DOHH2 (cell line): ENCODE measurements at regions not wholly inside any gene's neighbourhood (a gene's known extent, or its start where the extent isn't known, plus 50 kb on each side); places are given as distances from the start of the nearest gene placed in this dataset.

Source experiments
- CTCF ChIP-seq: fragments of 200-600 bp; sonication (generic); IDR thresholded peaks from one replicate; pipeline ENCODE4 v1.5.1; 2014; ENCODE audit warnings: antibody characterized with exemption, mild to moderate bottlenecking, low read depth, low read length; ENCODE audit not compliant: poor library complexity, severe bottlenecking
- EZH2phosphoT487 ChIP-seq: fragments of 200-600 bp; sonication (generic); IDR thresholded peaks from 2 replicates; pipeline ENCODE4 v1.6.1; 2017; ENCODE audit warnings: borderline replicate concordance, mild to moderate bottlenecking, antibody characterized with exemption, low read length, moderate library complexity, mixed read lengths

GRCh38 chr4:138104284-138104680, 137.9 kb downstream of the SLC7A11 start:
- no peak for TF ChIP-seq CTCF
- no peak for TF ChIP-seq EZH2phosphoT487
